ENCODE measurements at regions not wholly inside any gene's neighbourhood (a gene's known extent, or its start where the extent isn't known, plus 50 kb on each side); places are given as distances from the start of the nearest gene placed in this dataset.

DNA sequence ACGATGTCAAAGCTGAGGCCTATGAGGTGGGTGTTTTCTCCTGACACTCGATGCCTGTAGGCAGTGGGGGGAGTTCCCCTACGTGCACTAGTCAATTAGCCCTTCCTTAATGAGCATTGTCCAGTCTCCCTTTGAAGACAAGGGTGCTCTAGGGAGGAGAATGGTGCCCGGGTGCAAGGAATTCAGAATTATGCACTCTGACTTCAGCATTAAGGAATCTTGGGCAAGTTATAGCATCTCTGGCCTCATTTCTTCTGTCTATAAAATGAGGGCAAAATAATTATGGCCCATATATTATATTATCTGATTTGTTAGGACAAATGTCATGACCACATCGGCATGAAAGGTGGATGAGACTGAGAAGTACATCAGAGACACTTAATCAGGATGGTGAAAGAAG is 82.1 kb upstream of the SLC7A1 start:
- TF ChIP-seq, protein P1, sequence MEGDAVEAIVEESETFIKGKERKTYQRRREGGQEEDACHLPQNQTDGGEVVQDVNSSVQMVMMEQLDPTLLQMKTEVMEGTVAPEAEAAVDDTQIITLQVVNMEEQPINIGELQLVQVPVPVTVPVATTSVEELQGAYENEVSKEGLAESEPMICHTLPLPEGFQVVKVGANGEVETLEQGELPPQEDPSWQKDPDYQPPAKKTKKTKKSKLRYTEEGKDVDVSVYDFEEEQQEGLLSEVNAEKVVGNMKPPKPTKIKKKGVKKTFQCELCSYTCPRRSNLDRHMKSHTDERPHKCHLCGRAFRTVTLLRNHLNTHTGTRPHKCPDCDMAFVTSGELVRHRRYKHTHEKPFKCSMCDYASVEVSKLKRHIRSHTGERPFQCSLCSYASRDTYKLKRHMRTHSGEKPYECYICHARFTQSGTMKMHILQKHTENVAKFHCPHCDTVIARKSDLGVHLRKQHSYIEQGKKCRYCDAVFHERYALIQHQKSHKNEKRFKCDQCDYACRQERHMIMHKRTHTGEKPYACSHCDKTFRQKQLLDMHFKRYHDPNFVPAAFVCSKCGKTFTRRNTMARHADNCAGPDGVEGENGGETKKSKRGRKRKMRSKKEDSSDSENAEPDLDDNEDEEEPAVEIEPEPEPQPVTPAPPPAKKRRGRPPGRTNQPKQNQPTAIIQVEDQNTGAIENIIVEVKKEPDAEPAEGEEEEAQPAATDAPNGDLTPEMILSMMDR (conservative IDR thresholded peaks at IDR 0.05) = no peak
- no peak overlapping the region for H2AFZ ChIP-seq (ENCODE audit: low read length)
- no peaks in the 10 kb centered on the region for H3K27me3 ChIP-seq (ENCODE audit: insufficient read depth, low read length)
- no peak overlapping the region for H3T11ph ChIP-seq (ENCODE audit: low read length)
- no peak overlapping the region for H3K4ac ChIP-seq (ENCODE audit: low read depth, low read length)
- H3K27ac ChIP-seq (ENCODE audit: insufficient read length, low read depth, low read length) = no peak overlapping the region
- no peaks in the 10 kb centered on the region for H4K20me1 ChIP-seq (ENCODE audit: control insufficient read depth, insufficient read depth, insufficient read length)
- no peaks in the 10 kb centered on the region for H3K9me3 ChIP-seq (ENCODE audit: control insufficient read depth, low read depth, low read length)
- Mint-ChIP-seq H3K4me3 (no peak overlapping the region), H3K27me3 (ENCODE audit: low read depth) (no peaks in the 10 kb centered on the region), H3K36me3 (ENCODE audit: insufficient read depth in 1 of 3, low read depth in 3 of 3) (no peaks in the 10 kb centered on the region), H3K27ac (no peak overlapping the region), H3K4me1 (peaks cover 0 to 4% of the 10 kb centered on the region in 2 experiments; a peak in 1 of 4 replicates), H3K9me3 (no peaks in the 10 kb centered on the region; a peak in 1 of 5 replicates)
- no peak overlapping the region for H2AK5ac ChIP-seq (ENCODE audit: insufficient read length, low read length)
- no peak overlapping the region for H2BK15ac ChIP-seq (ENCODE audit: low read depth, low read length)
- no peak overlapping the region for H3K4me2 ChIP-seq (ENCODE audit: insufficient read depth, insufficient read length, low read length)
- H3K9ac ChIP-seq (ENCODE audit: extremely low read depth, insufficient read length, low read length) = no peak overlapping the region
- no peak overlapping the region for H2BK12ac ChIP-seq (ENCODE audit: insufficient read length, low read depth, low read length)
- H3K23ac ChIP-seq (ENCODE audit: insufficient read length, low read depth, low read length) = no peak overlapping the region
- H3K79me2 ChIP-seq (ENCODE audit: insufficient read depth, low read length) = no peaks in the 10 kb centered on the region
- H3K23me2 ChIP-seq (ENCODE audit: insufficient read length, low read depth, low read length, poor library complexity, severe bottlenecking) = no peaks in the 10 kb centered on the region
- no peak overlapping the region for H4K91ac ChIP-seq (ENCODE audit: insufficient read length, low read depth, low read length)
- no peak overlapping the region for H2BK120ac ChIP-seq (ENCODE audit: low read depth, low read length, poor library complexity, severe bottlenecking)
- no peak overlapping the region for H4K8ac ChIP-seq (replicated peaks; ENCODE audit: insufficient read length, low read depth, low read length)
- H4K5ac ChIP-seq (ENCODE audit: insufficient read length, low read depth, low read length) = no peak overlapping the region
- no peak for DNase-seq
- H2BK5ac ChIP-seq (ENCODE audit: insufficient read length, low read length) = no peak overlapping the region
- no peak overlapping the region for H2BK20ac ChIP-seq (ENCODE audit: low read depth, low read length, poor library complexity, severe bottlenecking)
- WGBS (ENCODE audit: extremely low coverage, insufficient read length, low lambda C conversion rate) = no CpG with 5 or more reads among the region's 5 CpGs
- H3K14ac ChIP-seq (ENCODE audit: insufficient read depth, low read length) = no peak overlapping the region
- no peak overlapping the region for H3K18ac ChIP-seq (ENCODE audit: insufficient read length, low read depth, low read length)
- no peak overlapping the region for H3K56ac ChIP-seq (ENCODE audit: insufficient read length, low read depth, low read length)
- H3K79me1 ChIP-seq (ENCODE audit: insufficient read depth, low read depth, low read length, poor library complexity, severe bottlenecking) = no peaks in the 10 kb centered on the region
- peaks cover 4% of the 10 kb centered on the region; the same call in 1 of the 2 replicates for H3K4me1 ChIP-seq (ENCODE audit: insufficient read depth, low read length)

Measured in H9 (cell line).